ENCODE measurements at regions not wholly inside any gene's neighbourhood (a gene's known extent, or its start where the extent isn't known, plus 50 kb on each side); places are given as distances from the start of the nearest gene placed in this dataset.

DNA sequence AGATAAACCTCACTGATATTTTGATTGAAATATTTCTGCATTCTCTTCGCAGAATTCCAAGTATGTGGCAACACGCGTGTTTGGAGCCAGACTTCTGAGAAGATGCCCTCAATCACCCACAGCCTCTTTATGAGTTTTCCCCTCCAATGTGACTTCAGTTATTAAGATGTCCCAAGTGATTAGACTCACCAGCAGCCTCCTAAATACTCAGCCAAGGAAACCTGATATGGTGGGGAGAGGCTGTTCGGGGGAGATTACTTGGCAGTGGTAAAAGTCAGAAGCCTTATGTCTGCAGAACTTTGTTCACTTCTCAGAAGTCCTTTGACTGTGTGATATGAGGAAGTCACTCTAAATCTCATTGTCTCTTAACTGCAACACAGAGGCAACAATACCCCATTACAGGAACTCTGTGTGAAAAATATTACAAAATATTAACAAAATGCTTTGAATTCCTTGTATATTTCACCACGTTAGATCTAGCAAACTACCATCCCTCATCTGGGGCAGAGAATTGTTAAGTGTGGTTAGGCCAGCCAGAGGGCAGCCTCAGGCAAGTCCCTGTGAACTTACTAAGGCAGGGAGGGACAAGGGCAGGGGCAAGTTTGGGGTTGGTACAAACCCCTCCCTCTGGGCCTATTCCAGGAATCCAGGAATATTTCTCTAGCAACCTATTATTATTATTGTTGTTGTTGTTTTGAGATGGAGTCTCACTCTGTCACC is 151.4 kb upstream of the USP9X start:
- TF ChIP-seq, protein P1, sequence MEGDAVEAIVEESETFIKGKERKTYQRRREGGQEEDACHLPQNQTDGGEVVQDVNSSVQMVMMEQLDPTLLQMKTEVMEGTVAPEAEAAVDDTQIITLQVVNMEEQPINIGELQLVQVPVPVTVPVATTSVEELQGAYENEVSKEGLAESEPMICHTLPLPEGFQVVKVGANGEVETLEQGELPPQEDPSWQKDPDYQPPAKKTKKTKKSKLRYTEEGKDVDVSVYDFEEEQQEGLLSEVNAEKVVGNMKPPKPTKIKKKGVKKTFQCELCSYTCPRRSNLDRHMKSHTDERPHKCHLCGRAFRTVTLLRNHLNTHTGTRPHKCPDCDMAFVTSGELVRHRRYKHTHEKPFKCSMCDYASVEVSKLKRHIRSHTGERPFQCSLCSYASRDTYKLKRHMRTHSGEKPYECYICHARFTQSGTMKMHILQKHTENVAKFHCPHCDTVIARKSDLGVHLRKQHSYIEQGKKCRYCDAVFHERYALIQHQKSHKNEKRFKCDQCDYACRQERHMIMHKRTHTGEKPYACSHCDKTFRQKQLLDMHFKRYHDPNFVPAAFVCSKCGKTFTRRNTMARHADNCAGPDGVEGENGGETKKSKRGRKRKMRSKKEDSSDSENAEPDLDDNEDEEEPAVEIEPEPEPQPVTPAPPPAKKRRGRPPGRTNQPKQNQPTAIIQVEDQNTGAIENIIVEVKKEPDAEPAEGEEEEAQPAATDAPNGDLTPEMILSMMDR (IDR thresholded peaks at IDR 0.05) = no peak
- no peak for TF ChIP-seq EZH2 (IDR thresholded peaks at IDR 0.05; ENCODE audit: borderline replicate concordance, insufficient read depth, low read depth, low read length, poor library complexity, severe bottlenecking)

Data from B cell (primary cell).